NT2/D1 (cell line): ENCODE measurements at regions not wholly inside any gene's neighbourhood (a gene's known extent, or its start where the extent isn't known, plus 50 kb on each side); places are given as distances from the start of the nearest gene placed in this dataset.

Source experiments
- SUZ12 ChIP-seq: IDR thresholded peaks from 2 replicates; pipeline ENCODE4 v1.6.1; 2011; ENCODE audit not compliant: insufficient read length, insufficient read depth; ENCODE audit errors: extremely low read depth
- YY1 ChIP-seq: IDR thresholded peaks from 2 replicates; pipeline ENCODE4 v1.6.1; 2011; ENCODE audit not compliant: insufficient read length, insufficient read depth

DNA sequence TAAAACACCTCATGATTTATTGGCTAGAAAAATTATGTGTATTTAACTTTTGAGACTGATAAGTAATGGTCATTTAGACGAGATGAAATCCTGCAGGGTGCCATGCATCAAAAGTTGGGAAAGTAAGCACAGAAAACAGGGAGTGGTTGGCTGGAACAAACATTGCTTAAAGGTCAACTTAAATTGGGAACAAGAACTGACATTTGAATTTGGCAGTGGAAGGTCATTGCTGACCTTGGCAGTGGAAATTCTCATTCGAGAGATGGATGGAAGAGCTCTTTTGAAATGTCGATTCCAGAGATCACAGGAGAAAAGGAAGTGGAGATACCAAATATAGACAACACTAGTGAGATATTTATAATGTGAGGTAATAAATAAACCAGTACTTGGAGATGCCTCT is 572.8 kb downstream of the TRAM1L1 start:
- TF ChIP-seq YY1 (no peak), SUZ12 (no peak)
